B cell (primary cell): ENCODE measurements at regions not wholly inside any gene's neighbourhood (a gene's known extent, or its start where the extent isn't known, plus 50 kb on each side); places are given as distances from the start of the nearest gene placed in this dataset.

Source experiments
- ATAC-seq: fragments of 200-7000 bp; cut with Tn5 transposase; one replicate; pipeline ENCODE4 v1.10.0; 2021; ENCODE audit warnings: low read depth, mild to moderate bottlenecking, moderate number of reproducible peaks, moderate library complexity
- CTCF ChIA-PET: fragments of 350-600 bp; sonication (Branson Sonifier 250); formaldehyde crosslinking; loops from one replicate; lab custom pipeline; 2021; ENCODE audit warnings: antibody characterized with exemption, inconsistent platforms; lab: Charles Lee
- POLR2A ChIA-PET: fragments of 350-600 bp; sonication (Branson Sonifier 250); formaldehyde crosslinking; loops from one replicate; lab custom pipeline; 2021; ENCODE audit warnings: antibody characterized with exemption; lab: Charles Lee
- DNase-seq: peaks from one replicate; pipeline ENCODE4 v3.0.0; 2013
- H2AFZ ChIP-seq: 2 replicates; pipeline ENCODE4 v1.6.1; 2012; ENCODE audit warnings: mild to moderate bottlenecking, low read depth, low read length; ENCODE audit not compliant: insufficient read depth, poor library complexity, severe bottlenecking
- H3K27ac ChIP-seq, 2 donors: 1 replicate in 1 of 2; 2 replicates in 1 of 2; pipeline ENCODE4 v1.5.1; 2012 to 2013; ENCODE audit warnings: low read length in 2 of 2, mild to moderate bottlenecking in 2 of 2, moderate library complexity in 1 of 2
- H3K27me3 ChIP-seq, 4 experiments: fragments of 200-600 bp in 1 of 4; sonication (generic) in 1 of 4; replicated peaks in 1 of 4; 1 replicate in 2 of 4; 2 replicates in 2 of 4; pipeline versions ENCODE4 v1.6.1 to v1.7.0; 2013 to 2016; ENCODE audit warnings: low read length in 3 of 4, mild to moderate bottlenecking in 2 of 4, mixed read lengths in 1 of 4, moderate library complexity in 1 of 4; ENCODE audit not compliant: insufficient read depth in 4 of 4, control insufficient read depth in 3 of 4; ENCODE audit errors: control extremely low read depth in 1 of 4
- H3K36me3 ChIP-seq, 2 experiments: replicated peaks in 1 of 2; 1 replicate in 1 of 2; 2 replicates in 1 of 2; pipeline versions ENCODE4 v1.6.1 to v1.7.1; 2013; ENCODE audit warnings: low read length in 1 of 2; ENCODE audit not compliant: insufficient read depth in 2 of 2, control insufficient read depth in 1 of 2; ENCODE audit errors: control extremely low read depth in 1 of 2, extremely low read depth in 1 of 2
- H3K4me1 ChIP-seq, 2 donors: fragments of 200-600 bp in 1 of 2; sonication (generic) in 1 of 2; 1 replicate in 1 of 2; 2 replicates in 1 of 2; pipeline versions ENCODE4 v1.5.1 to v1.6.1; 2013 to 2017; ENCODE audit warnings: low read length in 2 of 2; ENCODE audit not compliant: control insufficient read depth in 2 of 2, insufficient read depth in 2 of 2
- H3K4me2 ChIP-seq: replicated peaks from 2 replicates; pipeline ENCODE3; 2012; ENCODE audit warnings: mild to moderate bottlenecking, low read depth, low read length; ENCODE audit not compliant: poor library complexity, severe bottlenecking
- H3K4me3 ChIP-seq, 5 experiments: fragments of 200-600 bp in 1 of 5; sonication (generic) in 1 of 5; 1 replicate in 3 of 5; 2 replicates in 2 of 5; pipeline versions ENCODE4 v1.5.1 to v1.7.0; 2011 to 2016; ENCODE audit warnings: low read length in 4 of 5, mild to moderate bottlenecking in 4 of 5, low read depth in 2 of 5, control low read depth in 1 of 5, moderate library complexity in 1 of 5; ENCODE audit not compliant: insufficient read depth in 1 of 5; ENCODE audit errors: control extremely low read depth in 1 of 5, extremely low read depth in 1 of 5
- H3K79me2 ChIP-seq: fragments of 200-600 bp; sonication (generic); one replicate; pipeline ENCODE4 v1.6.0; 2016; ENCODE audit warnings: low read length; ENCODE audit not compliant: control insufficient read depth, insufficient read depth
- H3K9ac ChIP-seq: fragments of 200-600 bp; sonication (generic); 2 replicates; pipeline ENCODE4 v1.6.1; 2017; ENCODE audit warnings: mild to moderate bottlenecking, low read length, moderate library complexity
- H3K9me3 ChIP-seq, 3 donors: one replicate each; pipeline versions ENCODE4 v1.6.1 to v1.7.1; 2013; ENCODE audit warnings: low read length in 2 of 3; ENCODE audit not compliant: control insufficient read depth in 2 of 3, insufficient read depth in 1 of 3; ENCODE audit errors: control extremely low read depth in 1 of 3
- H4K20me1 ChIP-seq: 2 replicates; pipeline ENCODE4 v1.6.0; 2012; ENCODE audit warnings: mild to moderate bottlenecking, low read length; ENCODE audit not compliant: insufficient read depth, control insufficient read depth, poor library complexity, severe bottlenecking
- H3K27ac Mint-ChIP-seq: one replicate; pipeline ENCODE4 v1.8.0; 2021; ENCODE audit warnings: mixed read lengths
- H3K27me3 Mint-ChIP-seq: one replicate; pipeline ENCODE4 v1.8.0; 2021; ENCODE audit warnings: mixed read lengths
- H3K4me1 Mint-ChIP-seq: one replicate; pipeline ENCODE4 v1.8.0; 2021; ENCODE audit warnings: mixed read lengths
- H3K4me3 Mint-ChIP-seq: one replicate; pipeline ENCODE4 v1.8.0; 2021; ENCODE audit warnings: mixed read lengths
- H3K9me3 Mint-ChIP-seq: one replicate; pipeline ENCODE4 v1.8.0; 2022; ENCODE audit warnings: mixed read lengths; ENCODE audit not compliant: insufficient read depth
- CTCF ChIP-seq: fragments of 200-600 bp; IDR thresholded peaks from one replicate; pipeline ENCODE4 v1.8.0; 2022; ENCODE audit warnings: antibody characterized with exemption, mild to moderate bottlenecking
- EZH2 ChIP-seq: IDR thresholded peaks from 2 replicates; pipeline ENCODE4 v1.6.1; 2012; ENCODE audit warnings: borderline replicate concordance, low read depth, mild to moderate bottlenecking, moderate library complexity, low read length; ENCODE audit not compliant: insufficient read depth, poor library complexity, severe bottlenecking
- WGBS: methylation state at CpG from one replicate; pipeline ENCODE4 v1.1.5; 2013; ENCODE audit warnings: missing lambda C conversion rate; ENCODE audit not compliant: insufficient coverage; 5-methylcytosine and 5-hydroxymethylcytosine counted together
- intact Hi-C: fragments of 100-400 bp; cut with micrococcal nuclease; formaldehyde crosslinking; loops from one replicate; pipeline ENCODE4 v1.10.0; 2022

GRCh38 chr16:59759296-59759695 is 1025.2 kb upstream of the GOT2 start:
- intact Hi-C loops: no loop called here
- H3K27me3 Mint-ChIP-seq: no peaks in the 10 kb centered on the region
- Histone ChIP-seq H3K79me2 (no peaks in the 10 kb centered on the region), H4K20me1 (no peaks in the 10 kb centered on the region), H3K4me2 (no peak overlapping the region), H3K36me3 (no peaks in the 10 kb centered on the region), H3K9me3 (peaks cover 0 to 5% (median 3%) of the 10 kb centered on the region in 3 donors), H3K9ac (no peak overlapping the region), H2AFZ (no peak overlapping the region), H3K4me1 (no peaks in the 10 kb centered on the region), H3K4me3 (no peak overlapping the region), H3K27ac (no peak overlapping the region), H3K27me3 (no peaks in the 10 kb centered on the region)
- no peak overlapping the region for H3K4me3 Mint-ChIP-seq
- TF ChIP-seq EZH2 (no peak), CTCF (no peak)
- H3K27ac Mint-ChIP-seq: no peak overlapping the region
- no peaks in the 10 kb centered on the region for H3K4me1 Mint-ChIP-seq
- no peak for DNase-seq
- peaks cover 5% of the 10 kb centered on the region for H3K9me3 Mint-ChIP-seq
- ATAC-seq: no peak
- no CpG with 5 or more reads among the region's 3 CpGs for WGBS
- POLR2A ChIA-PET: no interaction called here
- CTCF ChIA-PET: no interaction called here

GRCh38 chr16:59758848-59759247 is 1024.7 kb upstream of the GOT2 start:
- Mint-ChIP-seq H3K4me3 (no peak overlapping the region), H3K9me3 (peaks cover 5% of the 10 kb centered on the region), H3K27me3 (no peaks in the 10 kb centered on the region), H3K27ac (no peak overlapping the region), H3K4me1 (no peaks in the 10 kb centered on the region)
- Histone ChIP-seq H3K27me3 (no peaks in the 10 kb centered on the region), H3K9me3 (peaks cover 0 to 5% (median 3%) of the 10 kb centered on the region in 3 donors), H3K79me2 (no peaks in the 10 kb centered on the region), H4K20me1 (no peaks in the 10 kb centered on the region), H3K36me3 (no peaks in the 10 kb centered on the region), H3K27ac (no peak overlapping the region), H2AFZ (no peak overlapping the region), H3K4me3 (no peak overlapping the region), H3K4me2 (no peak overlapping the region), H3K4me1 (no peaks in the 10 kb centered on the region), H3K9ac (no peak overlapping the region)
- no peak for DNase-seq
- ChIA-PET POLR2A (no interaction called here), CTCF (no interaction called here)
- WGBS: 83% methylated on average over 1 of the region's 1 CpG
- TF ChIP-seq CTCF (no peak), EZH2 (no peak)
- intact Hi-C loops: no loop called here
- no peak for ATAC-seq
